ENCODE measurements at regions not wholly inside any gene's neighbourhood (a gene's known extent, or its start where the extent isn't known, plus 50 kb on each side); places are given as distances from the start of the nearest gene placed in this dataset.

GRCh38 chr4:184879271-184879670 lies 53.5 kb upstream of the ACSL1 start:
- no peak for DNase-seq

GRCh38 chr4:184882276-184882675 lies 56.5 kb upstream of the ACSL1 start:
- DNase-seq = no peak

GRCh38 chr4:184883024-184883423 lies 57.3 kb upstream of the ACSL1 start:
- DNase-seq = no peak

- DNase-seq = no peak
These were observed 59.1 kb upstream of the ACSL1 start for GRCh38 chr4:184884883-184885282.

GRCh38 chr4:184885602-184886001 lies 59.8 kb upstream of the ACSL1 start:
- no peak for DNase-seq

- DNase-seq = no peak
These were observed 61.6 kb upstream of the ACSL1 start for GRCh38 chr4:184887333-184887732.

- no peak for DNase-seq
These were observed 62.2 kb upstream of the ACSL1 start for GRCh38 chr4:184887947-184888346.

- no peak for DNase-seq
These were observed 64.0 kb upstream of the ACSL1 start for GRCh38 chr4:184889666-184890335.

- DNase-seq = no peak
These were observed 64.7 kb upstream of the ACSL1 start for GRCh38 chr4:184890499-184890898.

GRCh38 chr4:184891816-184892397 lies 66.1 kb upstream of the ACSL1 start:
- DNase-seq = no peak

GRCh38 chr4:184892999-184893398 lies 67.2 kb upstream of the ACSL1 start:
- DNase-seq = no peak

- no peak for DNase-seq
These were observed 68.2 kb upstream of the ACSL1 start for GRCh38 chr4:184893801-184894571.

- no peak for DNase-seq
These were observed 69.4 kb upstream of the ACSL1 start for GRCh38 chr4:184895012-184895695.

GRCh38 chr4:184896868-184897715 lies 71.3 kb upstream of the ACSL1 start:
- no peak for DNase-seq

GRCh38 chr4:184897895-184898294 lies 72.1 kb upstream of the ACSL1 start:
- no peak for DNase-seq

- DNase-seq = no peak
These were observed 73.0 kb upstream of the ACSL1 start for GRCh38 chr4:184898793-184899192.

- no peak for DNase-seq
These were observed 73.7 kb upstream of the ACSL1 start for GRCh38 chr4:184899261-184900134.

GRCh38 chr4:184900184-184900583 lies 74.4 kb upstream of the ACSL1 start:
- DNase-seq = no peak

- no peak for DNase-seq
These were observed 76.8 kb upstream of the ACSL1 start for GRCh38 chr4:184902550-184902949.

GRCh38 chr4:184906480-184907097 lies 80.8 kb upstream of the ACSL1 start:
- no peak for DNase-seq

- DNase-seq = no peak
These were observed 81.4 kb upstream of the ACSL1 start for GRCh38 chr4:184907216-184907615.
